ENCODE measurements at regions not wholly inside any gene's neighbourhood (a gene's known extent, or its start where the extent isn't known, plus 50 kb on each side); places are given as distances from the start of the nearest gene placed in this dataset.

GRCh38 chr5:135641734-135642487 lies 63.1 kb upstream of the CXCL14 start:
- Histone ChIP-seq H3K27ac (ENCODE audit: low read depth, low read length) (no peak overlapping the region), H2AFZ (ENCODE audit: low read length) (no peak overlapping the region), H3K4me2 (ENCODE audit: insufficient read depth, low read length) (no peak overlapping the region), H3K27me3 (ENCODE audit: insufficient read depth, low read length) (peaks cover 4% of the 10 kb centered on the region), H3K79me2 (ENCODE audit: insufficient read depth, low read length) (no peaks in the 10 kb centered on the region), H4K20me1 (ENCODE audit: insufficient read depth, low read length) (no peaks in the 10 kb centered on the region), H3K36me3 (ENCODE audit: insufficient read depth, low read length) (no peaks in the 10 kb centered on the region), H3K9me3 (ENCODE audit: low read depth, low read length) (no peaks in the 10 kb centered on the region), H3K4me1 (ENCODE audit: insufficient read depth, low read length) (no peaks in the 10 kb centered on the region), H3K4me3 (ENCODE audit: insufficient read depth, low read length) (no peak overlapping the region)
- DNase-seq (ENCODE audit: insufficient read length, low spot score, missing footprints) = no peak
- TF ChIP-seq, protein P1, sequence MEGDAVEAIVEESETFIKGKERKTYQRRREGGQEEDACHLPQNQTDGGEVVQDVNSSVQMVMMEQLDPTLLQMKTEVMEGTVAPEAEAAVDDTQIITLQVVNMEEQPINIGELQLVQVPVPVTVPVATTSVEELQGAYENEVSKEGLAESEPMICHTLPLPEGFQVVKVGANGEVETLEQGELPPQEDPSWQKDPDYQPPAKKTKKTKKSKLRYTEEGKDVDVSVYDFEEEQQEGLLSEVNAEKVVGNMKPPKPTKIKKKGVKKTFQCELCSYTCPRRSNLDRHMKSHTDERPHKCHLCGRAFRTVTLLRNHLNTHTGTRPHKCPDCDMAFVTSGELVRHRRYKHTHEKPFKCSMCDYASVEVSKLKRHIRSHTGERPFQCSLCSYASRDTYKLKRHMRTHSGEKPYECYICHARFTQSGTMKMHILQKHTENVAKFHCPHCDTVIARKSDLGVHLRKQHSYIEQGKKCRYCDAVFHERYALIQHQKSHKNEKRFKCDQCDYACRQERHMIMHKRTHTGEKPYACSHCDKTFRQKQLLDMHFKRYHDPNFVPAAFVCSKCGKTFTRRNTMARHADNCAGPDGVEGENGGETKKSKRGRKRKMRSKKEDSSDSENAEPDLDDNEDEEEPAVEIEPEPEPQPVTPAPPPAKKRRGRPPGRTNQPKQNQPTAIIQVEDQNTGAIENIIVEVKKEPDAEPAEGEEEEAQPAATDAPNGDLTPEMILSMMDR (IDR thresholded peaks at IDR 0.05; ENCODE audit: extremely low read depth, low read depth, low read length) = no peak

DNA sequence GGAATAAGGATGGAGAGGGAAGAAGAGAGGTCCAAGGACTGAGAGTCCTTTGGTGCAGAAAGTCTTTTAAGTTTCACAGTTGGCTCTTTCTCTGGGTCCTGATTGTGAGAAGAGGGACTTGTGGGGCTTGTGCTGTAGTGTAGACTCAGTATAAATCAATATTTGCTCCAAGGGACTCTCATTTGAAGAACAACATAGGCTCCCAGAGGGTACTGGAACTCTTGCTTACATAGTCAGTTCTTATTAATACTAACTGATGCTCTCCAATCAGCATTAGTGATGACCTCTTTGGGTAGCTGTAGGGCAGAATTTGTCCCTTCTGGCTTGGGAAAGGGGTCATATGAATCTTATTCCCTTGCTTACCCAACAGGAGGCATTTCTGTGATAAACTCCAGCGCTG lies 62.5 kb upstream of the CXCL14 start:
- TF ChIP-seq, protein P1 (IDR thresholded peaks at IDR 0.05; ENCODE audit: extremely low read depth, low read depth, low read length) = no peak
- Histone ChIP-seq H3K79me2 (ENCODE audit: insufficient read depth, low read length) (no peaks in the 10 kb centered on the region), H3K36me3 (ENCODE audit: insufficient read depth, low read length) (no peaks in the 10 kb centered on the region), H3K27ac (ENCODE audit: low read depth, low read length) (no peak overlapping the region), H3K4me3 (ENCODE audit: insufficient read depth, low read length) (no peak overlapping the region), H3K27me3 (ENCODE audit: insufficient read depth, low read length) (peaks cover 4% of the 10 kb centered on the region), H3K9me3 (ENCODE audit: low read depth, low read length) (no peaks in the 10 kb centered on the region), H3K4me1 (ENCODE audit: insufficient read depth, low read length) (no peaks in the 10 kb centered on the region), H2AFZ (ENCODE audit: low read length) (no peak overlapping the region), H3K4me2 (ENCODE audit: insufficient read depth, low read length) (no peak overlapping the region), H4K20me1 (ENCODE audit: insufficient read depth, low read length) (no peaks in the 10 kb centered on the region)
- DNase-seq (ENCODE audit: insufficient read length, low spot score, missing footprints) = no peak

DNA sequence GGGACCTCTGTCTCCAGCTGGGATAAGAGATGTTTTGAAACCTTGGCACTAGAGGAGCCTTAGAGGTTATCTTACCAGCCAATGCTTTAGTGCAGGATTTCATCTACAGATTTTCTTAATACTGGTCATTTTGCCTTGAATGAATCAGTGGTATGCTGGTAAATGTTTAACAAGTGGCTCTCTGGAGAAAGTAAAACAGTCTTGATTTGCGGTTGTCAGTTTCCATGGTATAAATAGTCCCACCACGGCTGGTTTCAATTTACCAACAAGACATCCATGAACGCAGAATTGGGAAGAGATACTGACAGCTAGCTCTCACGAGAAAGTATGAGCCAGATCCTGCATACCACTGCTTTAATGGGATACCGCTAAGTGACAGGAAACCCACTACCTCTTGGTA lies 56.7 kb upstream of the CXCL14 start:
- no peak overlapping the region for H3K4me2 ChIP-seq (ENCODE audit: insufficient read depth, low read length)
- peaks cover 4% of the 10 kb centered on the region for H3K27me3 ChIP-seq (ENCODE audit: insufficient read depth, low read length)

GRCh38 chr5:135632798-135633197 lies 54.0 kb upstream of the CXCL14 start:
- H3K4me2 ChIP-seq (ENCODE audit: insufficient read depth, low read length) = no peak overlapping the region
- no peaks in the 10 kb centered on the region for H4K20me1 ChIP-seq (ENCODE audit: insufficient read depth, low read length)
- no peaks in the 10 kb centered on the region for H3K9me3 ChIP-seq (ENCODE audit: low read depth, low read length)
- no peak overlapping the region for H3K4me3 ChIP-seq (ENCODE audit: insufficient read depth, low read length)
- H3K36me3 ChIP-seq (ENCODE audit: insufficient read depth, low read length) = no peaks in the 10 kb centered on the region
- no peaks in the 10 kb centered on the region for H3K4me1 ChIP-seq (ENCODE audit: insufficient read depth, low read length)
- no peak for DNase-seq (ENCODE audit: insufficient read length, low spot score, missing footprints)
- no peaks in the 10 kb centered on the region for H3K27me3 ChIP-seq (ENCODE audit: insufficient read depth, low read length)
- H3K79me2 ChIP-seq (ENCODE audit: insufficient read depth, low read length) = no peaks in the 10 kb centered on the region
- no peak overlapping the region for H3K27ac ChIP-seq (ENCODE audit: low read depth, low read length)
- H2AFZ ChIP-seq (ENCODE audit: low read length) = no peak overlapping the region
- TF ChIP-seq, protein P1 (IDR thresholded peaks at IDR 0.05; ENCODE audit: extremely low read depth, low read depth, low read length) = no peak

More for the DNA sequence above, 56.7 kb upstream of the CXCL14 start:
- Histone ChIP-seq H3K9me3 (ENCODE audit: low read depth, low read length) (no peaks in the 10 kb centered on the region), H4K20me1 (ENCODE audit: insufficient read depth, low read length) (no peaks in the 10 kb centered on the region), H3K4me3 (ENCODE audit: insufficient read depth, low read length) (no peak overlapping the region), H3K27ac (ENCODE audit: low read depth, low read length) (no peak overlapping the region), H3K4me1 (ENCODE audit: insufficient read depth, low read length) (no peaks in the 10 kb centered on the region), H2AFZ (ENCODE audit: low read length) (no peak overlapping the region), H3K36me3 (ENCODE audit: insufficient read depth, low read length) (no peaks in the 10 kb centered on the region), H3K79me2 (ENCODE audit: insufficient read depth, low read length) (no peaks in the 10 kb centered on the region)
- TF ChIP-seq, protein P1 (IDR thresholded peaks at IDR 0.05; ENCODE audit: extremely low read depth, low read depth, low read length) = no peak
- no peak for DNase-seq (ENCODE audit: insufficient read length, low spot score, missing footprints)
